ENCODE measurements at regions not wholly inside any gene's neighbourhood (a gene's known extent, or its start where the extent isn't known, plus 50 kb on each side); places are given as distances from the start of the nearest gene placed in this dataset.

- TF ChIP-seq ZNF79 (CRISPR knock-in tag; IDR thresholded peaks at IDR 0.05; ENCODE audit: low read depth) (no peak), TCF7L2 (IDR thresholded peaks at IDR 0.05; ENCODE audit: low read depth, low read length) (no peak), SNRNP70 (optimal IDR thresholded peaks at IDR 0.05; ENCODE audit: low read depth, low read length) (no peak), ZNF146 (CRISPR knock-in tag; IDR thresholded peaks at IDR 0.05; ENCODE audit: unreplicated experiment) (peak; percentile 59), DDX20 (tag; IDR thresholded peaks at IDR 0.05; ENCODE audit: low read depth) (no peak), RBM25 (IDR thresholded peaks at IDR 0.05; ENCODE audit: low read depth, low read length, severe bottlenecking) (peak; percentile 30), ZSCAN29 (IDR thresholded peaks at IDR 0.05) (no peak)
- Histone ChIP-seq H3K36me3 (ENCODE audit: control insufficient read depth, insufficient read depth, low read length) (no peaks in the 10 kb centered on the region), H3K27ac (ENCODE audit: extremely low read depth, low read depth, low read length) (no peak overlapping the region), H3K9ac (ENCODE audit: insufficient read depth in 1 of 2, low read depth in 2 of 2, low read length in 2 of 2) (no peak overlapping the region), H3K9me3 (replicated peaks; ENCODE audit: control insufficient read depth, insufficient read depth, low read depth, low read length) (no peaks in the 10 kb centered on the region), H3K27me3 (ENCODE audit: control insufficient read depth in 2 of 2, insufficient read depth in 2 of 2, low read length in 2 of 2) (no peaks in the 10 kb centered on the region), H3K9me1 (ENCODE audit: control insufficient read depth, insufficient read depth, low read length) (no peaks in the 10 kb centered on the region), H4K20me1 (replicated peaks; ENCODE audit: control insufficient read depth, insufficient read depth, low read length) (no peaks in the 10 kb centered on the region), H2AFZ (ENCODE audit: low read depth, low read length) (no peak overlapping the region), H3K4me3 (no peak overlapping the region), H3K4me2 (ENCODE audit: insufficient read depth, low read length) (no peak overlapping the region), H3K79me2 (ENCODE audit: control insufficient read depth, insufficient read depth, low read length) (no peaks in the 10 kb centered on the region), H3K4me1 (replicated peaks in 1 of 2; ENCODE audit: control insufficient read depth in 2 of 2, insufficient read depth in 2 of 2, low read length in 2 of 2) (no peaks in the 10 kb centered on the region)
- BruUV-seq (replicated peaks), result no TSS peak
- POLR2A ChIA-PET, result no interaction called here
- CTCF ChIA-PET (ENCODE audit: low intra/inter-chr PET ratio), result no interaction called here
- DNase-seq (ENCODE audit: extremely low read depth in 1 of 4, low spot score in 3 of 4), result no peak
- intact Hi-C loops (cut with micrococcal nuclease) (no loop called here), in situ Hi-C loops (cut with MboI) (no loop called here)
- FAIRE-seq, result no peak
- no peak for ATAC-seq
- 0% methylated on average over 2 of the region's 2 CpGs for WGBS (ENCODE audit: insufficient coverage, low coverage, missing lambda C conversion rate)
Measured at GRCh38 chr14:104256025-104256424, 117.6 kb downstream of the KIF26A start.

Data from K562 (cell line).